Thyroid gland (tissue), 4 donors: ENCODE measurements at regions not wholly inside any gene's neighbourhood (a gene's known extent, or its start where the extent isn't known, plus 50 kb on each side); places are given as distances from the start of the nearest gene placed in this dataset.

Source experiments
- DNase-seq, 2 donors: peaks; one replicate each; pipeline ENCODE4 v3.0.0-alpha.2; 2019
- H3K27ac ChIP-seq, 3 donors: fragments of 200-600 bp; sonication (generic); 1 replicate in 2 of 3; 2 replicates in 1 of 3; pipeline ENCODE4 v1.5.1; 2016 to 2019; ENCODE audit warnings: mild to moderate bottlenecking in 1 of 3, moderate library complexity in 1 of 3
- H3K27me3 ChIP-seq: fragments of 200-600 bp; sonication (generic); one replicate; pipeline ENCODE4 v1.5.1; 2019
- H3K36me3 ChIP-seq, 2 donors: fragments of 200-600 bp; sonication (generic); one replicate each; pipeline ENCODE4 v1.5.1; 2016 to 2019
- H3K4me1 ChIP-seq, 2 donors: fragments of 200-600 bp; sonication (generic); one replicate each; pipeline ENCODE4 v1.5.1; 2017 to 2019
- H3K4me3 ChIP-seq, 3 donors: fragments of 200-600 bp; sonication (generic); replicated peaks in 1 of 3; 1 replicate in 2 of 3; 2 replicates in 1 of 3; pipeline ENCODE4 v1.5.1; 2016; ENCODE audit warnings: mild to moderate bottlenecking in 1 of 3
- H3K9me3 ChIP-seq: fragments of 200-600 bp; sonication (generic); one replicate; pipeline ENCODE4 v1.5.1; 2017
- POLR2A ChIP-seq, 2 donors: fragments of 450-650 bp; IDR thresholded peaks; one replicate each; pipeline ENCODE4 v1.6.1; 2017; ENCODE audit warnings: antibody characterized with exemption in 2 of 2, mild to moderate bottlenecking in 2 of 2, moderate library complexity in 1 of 2
- WGBS, 2 donors: methylation state at CpG; one replicate each; pipeline ENCODE4 v1.1.5; 2017; 5-methylcytosine and 5-hydroxymethylcytosine counted together
- intact Hi-C: fragments of 100-400 bp; cut with DNase I; formaldehyde crosslinking; loops from one replicate; pipeline ENCODE4 v1.15.1; 2023
- TF ChIP-seq, protein P1 (sequence below), 6 experiments: fragments of 200-600 bp in 3 of 6; fragments of 450-650 bp in 3 of 6; sonication (generic) in 3 of 6; IDR thresholded peaks; one replicate each; pipeline ENCODE4 v1.5.1; 2016 to 2019; ENCODE audit warnings: antibody characterized with exemption in 6 of 6, mild to moderate bottlenecking in 2 of 6, inconsistent platforms in 1 of 6, moderate library complexity in 1 of 6

DNA sequence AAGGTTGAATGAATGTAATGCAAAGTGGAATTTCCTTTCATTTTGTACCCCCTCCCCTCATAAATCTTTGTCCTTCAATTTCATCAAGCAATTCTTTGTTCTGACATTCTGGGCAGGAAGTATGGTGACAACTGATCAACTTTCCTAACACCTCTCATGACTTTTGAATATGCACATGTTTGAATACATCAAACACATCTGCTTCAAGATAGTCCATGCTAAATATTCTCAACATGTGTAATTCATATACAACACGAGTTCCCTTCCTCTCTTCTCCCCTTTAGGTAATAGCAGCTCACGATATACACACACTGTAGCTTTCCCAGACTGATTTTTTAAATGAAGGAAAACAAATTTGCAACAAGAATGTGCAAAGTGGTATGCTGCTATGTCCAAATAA lies 103.6 kb upstream of the EFNA5 start:
- no peak for DNase-seq
- no peaks in the 10 kb centered on the region for H3K36me3 ChIP-seq
- intact Hi-C loops, result no loop called here
- peaks cover 4 to 13% of the 10 kb centered on the region in 2 donors for H3K4me1 ChIP-seq
- no peaks in the 10 kb centered on the region for H3K9me3 ChIP-seq
- H3K27ac ChIP-seq, result no peak overlapping the region
- H3K4me3 ChIP-seq, result no peak overlapping the region
- no peaks in the 10 kb centered on the region for H3K27me3 ChIP-seq
- TF ChIP-seq, protein P1, sequence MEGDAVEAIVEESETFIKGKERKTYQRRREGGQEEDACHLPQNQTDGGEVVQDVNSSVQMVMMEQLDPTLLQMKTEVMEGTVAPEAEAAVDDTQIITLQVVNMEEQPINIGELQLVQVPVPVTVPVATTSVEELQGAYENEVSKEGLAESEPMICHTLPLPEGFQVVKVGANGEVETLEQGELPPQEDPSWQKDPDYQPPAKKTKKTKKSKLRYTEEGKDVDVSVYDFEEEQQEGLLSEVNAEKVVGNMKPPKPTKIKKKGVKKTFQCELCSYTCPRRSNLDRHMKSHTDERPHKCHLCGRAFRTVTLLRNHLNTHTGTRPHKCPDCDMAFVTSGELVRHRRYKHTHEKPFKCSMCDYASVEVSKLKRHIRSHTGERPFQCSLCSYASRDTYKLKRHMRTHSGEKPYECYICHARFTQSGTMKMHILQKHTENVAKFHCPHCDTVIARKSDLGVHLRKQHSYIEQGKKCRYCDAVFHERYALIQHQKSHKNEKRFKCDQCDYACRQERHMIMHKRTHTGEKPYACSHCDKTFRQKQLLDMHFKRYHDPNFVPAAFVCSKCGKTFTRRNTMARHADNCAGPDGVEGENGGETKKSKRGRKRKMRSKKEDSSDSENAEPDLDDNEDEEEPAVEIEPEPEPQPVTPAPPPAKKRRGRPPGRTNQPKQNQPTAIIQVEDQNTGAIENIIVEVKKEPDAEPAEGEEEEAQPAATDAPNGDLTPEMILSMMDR (IDR thresholded peaks at IDR 0.05), result no peak
- no peak for TF ChIP-seq POLR2A (IDR thresholded peaks at IDR 0.05)
- WGBS, 2 donors, result 79 to 82% methylated on average over 2 of the region's 2 CpGs

DNA sequence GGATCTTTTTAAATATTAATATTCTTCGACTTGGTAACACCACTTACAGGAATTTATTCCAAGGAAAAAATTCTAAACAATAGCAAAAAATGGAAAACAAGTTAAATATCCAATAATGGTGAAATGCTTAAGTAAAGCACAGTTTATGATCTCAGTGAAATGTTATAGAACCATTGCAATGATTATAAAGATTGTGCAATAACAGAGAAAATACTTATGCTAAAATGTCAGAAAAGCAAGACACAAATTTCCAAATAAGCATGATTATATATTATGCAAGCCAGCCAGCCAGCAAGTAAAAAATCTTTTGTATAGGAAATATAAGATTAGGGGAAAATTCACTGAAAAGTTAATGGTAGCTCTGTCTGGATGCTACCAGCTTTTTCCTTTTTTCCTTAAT lies 102.7 kb upstream of the EFNA5 start:
- TF ChIP-seq, protein P1 (IDR thresholded peaks at IDR 0.05), result no peak
- TF ChIP-seq POLR2A (IDR thresholded peaks at IDR 0.05), result no peak
- H3K4me1 ChIP-seq, result peaks cover 4 to 19% of the 10 kb centered on the region in 2 donors
- intact Hi-C loops, result no loop called here
- no peaks in the 10 kb centered on the region for H3K36me3 ChIP-seq
- no peaks in the 10 kb centered on the region for H3K9me3 ChIP-seq
- no peak for DNase-seq
- H3K27ac ChIP-seq, result no peak overlapping the region
- H3K4me3 ChIP-seq, result no peak overlapping the region
- no peaks in the 10 kb centered on the region for H3K27me3 ChIP-seq
- whole genome bisulfite sequencing, 2 donors, result 89 to 95% methylated on average over 1 of the region's 1 CpG

DNA sequence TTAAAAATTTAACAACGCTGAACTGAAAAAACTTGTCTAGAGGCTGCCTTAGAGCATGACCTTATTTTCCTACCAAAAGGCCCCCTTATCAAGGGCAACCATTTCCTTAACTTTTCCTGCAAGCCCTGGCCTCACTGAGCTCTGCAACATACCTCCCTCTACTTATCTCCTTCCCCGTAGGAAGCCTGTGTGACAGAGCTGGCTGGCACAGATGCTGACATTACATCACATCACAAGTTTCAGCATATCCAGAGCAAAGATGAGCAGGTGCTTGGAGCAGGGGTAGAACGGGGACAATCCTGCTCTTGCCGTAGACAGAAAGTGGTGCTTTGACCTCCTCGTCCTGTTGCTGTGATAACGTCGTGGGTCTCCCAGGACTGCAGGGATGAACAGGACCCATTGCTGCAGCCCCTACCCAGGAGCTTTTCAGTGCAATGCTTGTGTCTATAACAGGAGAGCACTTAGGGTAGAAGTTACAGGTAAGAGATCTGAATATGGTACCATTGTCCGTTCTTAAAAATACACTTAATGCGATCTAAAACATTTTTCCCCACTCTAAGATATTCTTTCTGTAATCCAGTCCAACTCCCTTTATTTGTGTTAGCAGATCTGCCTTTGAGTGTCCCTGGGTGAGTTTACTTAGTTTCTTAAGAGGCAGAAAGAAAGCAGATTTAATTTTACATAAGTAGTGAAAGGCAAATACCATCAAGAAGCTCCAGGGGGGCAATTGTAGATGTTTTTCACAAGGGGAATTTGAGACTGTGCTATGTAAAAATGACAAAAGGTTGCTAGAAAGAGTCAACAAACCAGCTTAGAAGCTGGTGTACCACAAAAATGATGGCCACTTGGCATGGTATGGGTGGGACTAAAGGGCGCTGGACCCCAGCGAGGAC lies 101.9 kb upstream of the EFNA5 start:
- Histone ChIP-seq H3K4me3 (no peak overlapping the region), H3K27ac (no peak overlapping the region), H3K9me3 (no peaks in the 10 kb centered on the region), H3K36me3 (no peaks in the 10 kb centered on the region), H3K4me1 (peaks cover 4 to 19% of the 10 kb centered on the region in 2 donors), H3K27me3 (no peaks in the 10 kb centered on the region)
- peak in 1 of 2 donors; percentile 19 for DNase-seq
- TF ChIP-seq, protein P1 (IDR thresholded peaks at IDR 0.05), result no peak
- TF ChIP-seq POLR2A (IDR thresholded peaks at IDR 0.05), result no peak
- WGBS, 2 donors, result 42 to 43% methylated on average over 11 of the region's 11 CpGs
- intact Hi-C loops, result no loop called here

DNA sequence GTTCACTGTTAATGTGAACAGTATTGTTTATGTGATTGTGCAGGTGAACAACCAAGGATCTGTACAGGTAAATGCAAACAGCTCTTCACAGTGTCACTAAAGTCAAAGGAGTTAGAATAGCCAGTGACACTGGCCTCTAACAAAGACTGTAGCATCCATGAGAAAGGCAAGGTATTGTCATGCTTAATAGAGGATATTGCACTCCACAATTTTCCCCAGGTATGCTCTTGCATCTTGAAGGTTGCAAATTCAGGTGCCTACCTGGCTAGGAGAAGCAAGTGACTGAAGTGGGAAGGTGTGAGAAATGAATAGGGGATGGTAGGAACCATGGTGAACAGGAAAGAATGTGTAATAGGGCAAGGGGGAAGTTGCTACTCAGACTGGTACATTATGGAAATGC lies 101.2 kb upstream of the EFNA5 start:
- Histone ChIP-seq H3K27ac (no peak overlapping the region), H3K36me3 (no peaks in the 10 kb centered on the region), H3K9me3 (no peaks in the 10 kb centered on the region), H3K27me3 (no peaks in the 10 kb centered on the region), H3K4me3 (no peak overlapping the region), H3K4me1 (peaks cover 4 to 19% of the 10 kb centered on the region in 2 donors)
- intact Hi-C loops, result no loop called here
- TF ChIP-seq POLR2A (IDR thresholded peaks at IDR 0.05), result no peak
- TF ChIP-seq, protein P1 (IDR thresholded peaks at IDR 0.05), result no peak
- no peak for DNase-seq

DNA sequence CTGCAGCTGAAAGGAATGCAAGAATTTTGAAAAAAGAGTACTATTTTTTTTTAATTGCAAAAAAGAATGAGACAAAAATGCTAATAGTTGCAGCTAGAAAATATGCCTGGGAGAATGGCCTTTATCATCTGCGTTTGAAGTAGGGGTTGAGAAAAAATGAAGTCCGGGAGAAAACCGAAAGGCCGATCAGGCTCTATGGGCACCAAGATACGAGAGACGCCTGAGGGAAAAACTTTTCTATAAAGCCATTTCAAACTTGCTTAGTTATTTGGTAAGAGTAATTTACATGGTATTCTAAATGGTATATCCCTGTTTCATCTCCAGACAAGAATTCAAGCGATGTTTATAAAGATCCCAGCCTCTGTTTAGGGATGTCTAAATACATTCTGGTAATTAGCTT lies 99.3 kb upstream of the EFNA5 start:
- Histone ChIP-seq H3K27ac (peak overlapping the region in 1 of 3 donors; percentile 12), H3K4me3 (no peak overlapping the region), H3K36me3 (no peaks in the 10 kb centered on the region), H3K4me1 (peaks cover 4 to 19% of the 10 kb centered on the region in 2 donors), H3K27me3 (no peaks in the 10 kb centered on the region), H3K9me3 (no peaks in the 10 kb centered on the region)
- DNase-seq, result no peak
- intact Hi-C loops, result no loop called here
- 86 to 88% methylated on average over 7 of the region's 7 CpGs for WGBS, 2 donors
- TF ChIP-seq, protein P1 (IDR thresholded peaks at IDR 0.05), result no peak
- no peak for TF ChIP-seq POLR2A (IDR thresholded peaks at IDR 0.05)
